ENCODE measurements at regions not wholly inside any gene's neighbourhood (a gene's known extent, or its start where the extent isn't known, plus 50 kb on each side); places are given as distances from the start of the nearest gene placed in this dataset.

- TF ChIP-seq CTCF (IDR thresholded peaks at IDR 0.05), result no peak
- DNase-seq, result no peak
- Mint-ChIP-seq H3K4me1 (ENCODE audit: low read depth) (no peaks in the 10 kb centered on the region), H3K27me3 (ENCODE audit: insufficient read depth) (peaks cover 2% of the 10 kb centered on the region; the same call in 1 of the 2 replicates), H3K36me3 (ENCODE audit: low read depth) (peaks cover 12% of the 10 kb centered on the region; the same call in 1 of the 2 replicates), H3K4me3 (no peak overlapping the region), H3K9me3 (peaks cover 20% of the 10 kb centered on the region), H3K27ac (no peak overlapping the region)
Measured at GRCh38 chr12:94038605-94039004, 109.8 kb upstream of the PLXNC1 start.

- H3K36me3 Mint-ChIP-seq (ENCODE audit: low read depth), result peaks cover 12% of the 10 kb centered on the region; the same call in 1 of the 2 replicates
- H3K9me3 Mint-ChIP-seq, result peaks cover 17% of the 10 kb centered on the region
- no peak for TF ChIP-seq CTCF (IDR thresholded peaks at IDR 0.05)
- no peak overlapping the region for H3K27ac Mint-ChIP-seq
- H3K4me3 Mint-ChIP-seq, result no peak overlapping the region
- peaks cover 2% of the 10 kb centered on the region; the same call in 1 of the 2 replicates for H3K27me3 Mint-ChIP-seq (ENCODE audit: insufficient read depth)
- H3K4me1 Mint-ChIP-seq (ENCODE audit: low read depth), result no peaks in the 10 kb centered on the region
- DNase-seq, result no peak
Measured at GRCh38 chr12:94039199-94039840, 109.1 kb upstream of the PLXNC1 start.

- DNase-seq, result no peak
- Mint-ChIP-seq H3K4me3 (no peak overlapping the region), H3K27me3 (ENCODE audit: insufficient read depth) (peaks cover 2% of the 10 kb centered on the region; the same call in 1 of the 2 replicates), H3K36me3 (ENCODE audit: low read depth) (peaks cover 12% of the 10 kb centered on the region; the same call in 1 of the 2 replicates), H3K4me1 (ENCODE audit: low read depth) (no peaks in the 10 kb centered on the region), H3K9me3 (peaks cover 12% of the 10 kb centered on the region), H3K27ac (no peak overlapping the region)
- no peak for TF ChIP-seq CTCF (IDR thresholded peaks at IDR 0.05)
Measured at GRCh38 chr12:94039914-94040313, 108.5 kb upstream of the PLXNC1 start.

GRCh38 chr12:94041850-94042249 lies 106.5 kb upstream of the PLXNC1 start:
- Mint-ChIP-seq H3K27me3 (ENCODE audit: insufficient read depth) (no peaks in the 10 kb centered on the region), H3K4me3 (no peak overlapping the region), H3K36me3 (ENCODE audit: low read depth) (peaks cover 12% of the 10 kb centered on the region; the same call in 1 of the 2 replicates), H3K9me3 (peaks cover 12% of the 10 kb centered on the region), H3K27ac (no peak overlapping the region), H3K4me1 (ENCODE audit: low read depth) (peaks cover 5% of the 10 kb centered on the region)
- TF ChIP-seq CTCF (IDR thresholded peaks at IDR 0.05), result no peak
- DNase-seq, result no peak

GRCh38 chr12:94042321-94042720 lies 106.1 kb upstream of the PLXNC1 start:
- Mint-ChIP-seq H3K4me3 (no peak overlapping the region), H3K27me3 (ENCODE audit: insufficient read depth) (no peaks in the 10 kb centered on the region; the same call in 1 of the 2 replicates), H3K36me3 (ENCODE audit: low read depth) (peaks cover 12% of the 10 kb centered on the region; the same call in 1 of the 2 replicates), H3K4me1 (ENCODE audit: low read depth) (peaks cover 8% of the 10 kb centered on the region), H3K9me3 (peaks cover 12% of the 10 kb centered on the region), H3K27ac (no peak overlapping the region)
- no peak for TF ChIP-seq CTCF (IDR thresholded peaks at IDR 0.05)
- no peak for DNase-seq
